OCI-LY7 (cell line): ENCODE measurements at regions not wholly inside any gene's neighbourhood (a gene's known extent, or its start where the extent isn't known, plus 50 kb on each side); places are given as distances from the start of the nearest gene placed in this dataset.
"Not testable (repeated sequence)": the region's sequence is repeated elsewhere in the genome, so short reads cannot be mapped to it uniquely, and the experiment has no call there.

Source experiments
- BruUV-seq: library from RNA; stranded (reverse); fragments of 400-500 nt; replicated peaks from 2 replicates; lab custom pipeline; 2021; lab: Mats Ljungman, UMichigan
- CTCF ChIA-PET: fragments of 300-600 bp; sonication (Branson Sonifier 250); formaldehyde crosslinking; loops from one replicate; lab custom pipeline; 2022; ENCODE audit warnings: antibody characterized with exemption; ENCODE audit not compliant: unreplicated experiment; lab: Charles Lee
- POLR2A ChIA-PET: fragments of 300-600 bp; sonication (Branson Sonifier 250); formaldehyde crosslinking; loops from one replicate; lab custom pipeline; 2022; ENCODE audit warnings: antibody characterized with exemption; lab: Charles Lee
- DNase-seq: peaks from one replicate; pipeline ENCODE4 v3.0.0-alpha.2; 2015; ENCODE audit warnings: low spot score
- H2AFZ ChIP-seq: fragments of 200-600 bp; sonication (generic), shearing (Covaris generic); 2 replicates; pipeline ENCODE4 v1.6.1; 2014; ENCODE audit warnings: mild to moderate bottlenecking, antibody characterized with exemption, low read length, moderate library complexity
- H3K27ac ChIP-seq: fragments of 200-600 bp; sonication (generic); 2 replicates; pipeline ENCODE4 v1.5.1; 2014; ENCODE audit warnings: mixed run types, low read depth, mild to moderate bottlenecking, moderate library complexity, low read length, inconsistent platforms; ENCODE audit not compliant: poor library complexity, severe bottlenecking
- H3K36me3 ChIP-seq: fragments of 200-600 bp; sonication (generic); 2 replicates; pipeline ENCODE4 v1.6.1; 2014; ENCODE audit warnings: mild to moderate bottlenecking, antibody characterized with exemption, low read length, moderate library complexity, mixed read lengths; ENCODE audit not compliant: insufficient read depth
- H3K4me1 ChIP-seq: fragments of 200-600 bp; sonication (generic); 2 replicates; pipeline ENCODE4 v1.5.1; 2014; ENCODE audit warnings: mild to moderate bottlenecking, low read length; ENCODE audit not compliant: insufficient read depth, poor library complexity, severe bottlenecking
- H3K4me2 ChIP-seq: fragments of 200-600 bp; sonication (generic); 2 replicates; pipeline ENCODE4 v1.6.1; 2014; ENCODE audit warnings: mild to moderate bottlenecking, low read length
- H3K4me3 ChIP-seq: fragments of 200-600 bp; sonication (generic); 2 replicates; pipeline ENCODE4 v1.5.1; 2014; ENCODE audit warnings: mild to moderate bottlenecking, low read depth, low read length; ENCODE audit not compliant: poor library complexity, severe bottlenecking
- H3K79me2 ChIP-seq: fragments of 200-600 bp; sonication (generic); 2 replicates; pipeline ENCODE4 v1.6.1; 2016; ENCODE audit warnings: low read depth, mild to moderate bottlenecking, low read length, moderate library complexity, mixed read lengths; ENCODE audit not compliant: insufficient read depth
- H3K9me2 ChIP-seq: fragments of 200-600 bp; sonication (generic); 2 replicates; pipeline ENCODE4 v1.6.1; 2016; ENCODE audit warnings: mild to moderate bottlenecking, low read length, mixed read lengths; ENCODE audit not compliant: insufficient read depth
- H3K9me3 ChIP-seq: fragments of 200-600 bp; sonication (generic); 2 replicates; pipeline ENCODE4 v1.6.1; 2014; ENCODE audit warnings: mild to moderate bottlenecking, mixed run types, low read length, mixed read lengths
- H4K20me1 ChIP-seq: fragments of 200-600 bp; sonication (generic); 2 replicates; pipeline ENCODE4 v1.6.1; 2014; ENCODE audit warnings: mild to moderate bottlenecking, antibody characterized with exemption, low read length, moderate library complexity, mixed read lengths; ENCODE audit not compliant: insufficient read depth
- intact Hi-C: fragments of 100-400 bp; cut with micrococcal nuclease; formaldehyde crosslinking; loops from one replicate; pipeline ENCODE4 v1.10.0; 2022; ENCODE audit not compliant: unreplicated experiment

- H3K4me1 ChIP-seq, H3K4me3 ChIP-seq, H4K20me1 ChIP-seq, H3K36me3 ChIP-seq, BruUV-seq, DNase-seq, POLR2A ChIA-PET, H3K4me2 ChIP-seq, intact Hi-C loops, H3K9me3 ChIP-seq, CTCF ChIA-PET, H2AFZ ChIP-seq, H3K79me2 ChIP-seq, H3K27ac ChIP-seq, H3K9me2 ChIP-seq: not testable (repeated sequence)
These were observed 248.9 kb downstream of the NPIPA7 start for GRCh38 chr16:16627865-16628264.

DNA sequence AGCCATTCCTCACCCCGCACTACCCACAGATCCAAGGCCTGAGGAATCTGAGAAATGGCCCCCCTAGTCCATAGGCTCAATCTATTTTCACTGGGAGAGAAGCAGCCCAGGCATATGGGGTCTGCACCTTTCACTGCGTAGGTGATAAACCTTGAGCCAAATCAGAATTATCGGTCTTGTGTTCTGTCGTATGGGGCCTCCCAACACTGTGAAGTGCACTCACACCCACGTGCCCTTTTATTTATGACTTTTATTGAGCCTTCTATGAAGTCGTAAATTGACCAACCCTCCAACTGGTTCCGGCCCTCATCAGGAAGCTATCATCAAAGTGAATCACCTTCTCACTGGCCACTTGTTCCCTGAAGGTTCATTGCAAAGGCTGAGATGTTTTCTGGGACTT, 259.3 kb downstream of the NPIPA7 start:
- CTCF ChIA-PET, POLR2A ChIA-PET: not testable (repeated sequence)

GRCh38 chr16:16638714-16639113, 259.8 kb downstream of the NPIPA7 start:
- CTCF ChIA-PET, intact Hi-C loops, H3K27ac ChIP-seq, DNase-seq, BruUV-seq, POLR2A ChIA-PET, H3K4me3 ChIP-seq, H3K36me3 ChIP-seq, H3K9me3 ChIP-seq, H2AFZ ChIP-seq, H4K20me1 ChIP-seq, H3K9me2 ChIP-seq, H3K79me2 ChIP-seq, H3K4me1 ChIP-seq, H3K4me2 ChIP-seq: not testable (repeated sequence)

More for the DNA sequence above, 259.3 kb downstream of the NPIPA7 start:
- H3K4me2 ChIP-seq, H3K4me1 ChIP-seq, H3K79me2 ChIP-seq, H2AFZ ChIP-seq, H3K4me3 ChIP-seq, intact Hi-C loops, H3K27ac ChIP-seq, H4K20me1 ChIP-seq, H3K9me3 ChIP-seq, H3K9me2 ChIP-seq, H3K36me3 ChIP-seq, DNase-seq, BruUV-seq: not testable (repeated sequence)

GRCh38 chr16:16643828-16644227, 264.9 kb downstream of the NPIPA7 start:
- POLR2A ChIA-PET, H3K9me2 ChIP-seq, H3K9me3 ChIP-seq, H4K20me1 ChIP-seq, H2AFZ ChIP-seq, BruUV-seq, H3K79me2 ChIP-seq, CTCF ChIA-PET, DNase-seq, H3K27ac ChIP-seq, H3K4me1 ChIP-seq, H3K4me3 ChIP-seq, H3K36me3 ChIP-seq, intact Hi-C loops, H3K4me2 ChIP-seq: not testable (repeated sequence)

GRCh38 chr16:16648002-16648401, 269.1 kb downstream of the NPIPA7 start:
- CTCF ChIA-PET, intact Hi-C loops, H3K9me3 ChIP-seq, POLR2A ChIA-PET, H3K27ac ChIP-seq, H4K20me1 ChIP-seq, H3K36me3 ChIP-seq, H3K4me2 ChIP-seq, H3K79me2 ChIP-seq, H2AFZ ChIP-seq, H3K9me2 ChIP-seq, H3K4me1 ChIP-seq, H3K4me3 ChIP-seq, DNase-seq, BruUV-seq: not testable (repeated sequence)

- H3K36me3 ChIP-seq, H3K9me2 ChIP-seq, POLR2A ChIA-PET, H4K20me1 ChIP-seq, H3K4me1 ChIP-seq, H3K9me3 ChIP-seq, CTCF ChIA-PET, H3K4me3 ChIP-seq, BruUV-seq, DNase-seq, H2AFZ ChIP-seq, H3K79me2 ChIP-seq, intact Hi-C loops, H3K4me2 ChIP-seq, H3K27ac ChIP-seq: not testable (repeated sequence)
These were observed 293.4 kb downstream of the NPIPA7 start for GRCh38 chr16:16672180-16672812.
